ENCODE measurements at regions not wholly inside any gene's neighbourhood (a gene's known extent, or its start where the extent isn't known, plus 50 kb on each side); places are given as distances from the start of the nearest gene placed in this dataset.
"Not testable (repeated sequence)": the region's sequence is repeated elsewhere in the genome, so short reads cannot be mapped to it uniquely, and the experiment has no call there.

DNA sequence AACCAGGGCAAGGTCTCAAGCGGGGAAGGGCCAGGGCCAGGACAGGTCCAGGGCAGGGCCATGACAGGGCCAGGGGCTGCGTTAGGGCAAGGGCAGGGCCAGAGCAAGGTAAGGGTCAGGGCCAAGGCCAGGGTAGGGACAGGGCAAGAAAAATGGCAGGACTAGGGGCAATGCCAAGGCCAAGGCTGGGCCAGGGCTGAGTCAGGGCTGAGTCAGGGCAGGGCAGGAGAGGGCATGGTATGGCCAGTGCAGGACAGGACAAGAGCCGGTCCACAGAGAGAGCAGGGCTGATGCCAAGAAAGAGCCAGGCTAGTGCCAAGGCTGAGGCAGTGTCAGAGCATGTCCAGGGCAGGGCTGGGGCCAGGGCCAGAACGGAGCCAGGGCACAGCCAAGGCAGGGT, 542.5 kb downstream of the TP53TG3F start:
- TF ChIP-seq, protein P1, sequence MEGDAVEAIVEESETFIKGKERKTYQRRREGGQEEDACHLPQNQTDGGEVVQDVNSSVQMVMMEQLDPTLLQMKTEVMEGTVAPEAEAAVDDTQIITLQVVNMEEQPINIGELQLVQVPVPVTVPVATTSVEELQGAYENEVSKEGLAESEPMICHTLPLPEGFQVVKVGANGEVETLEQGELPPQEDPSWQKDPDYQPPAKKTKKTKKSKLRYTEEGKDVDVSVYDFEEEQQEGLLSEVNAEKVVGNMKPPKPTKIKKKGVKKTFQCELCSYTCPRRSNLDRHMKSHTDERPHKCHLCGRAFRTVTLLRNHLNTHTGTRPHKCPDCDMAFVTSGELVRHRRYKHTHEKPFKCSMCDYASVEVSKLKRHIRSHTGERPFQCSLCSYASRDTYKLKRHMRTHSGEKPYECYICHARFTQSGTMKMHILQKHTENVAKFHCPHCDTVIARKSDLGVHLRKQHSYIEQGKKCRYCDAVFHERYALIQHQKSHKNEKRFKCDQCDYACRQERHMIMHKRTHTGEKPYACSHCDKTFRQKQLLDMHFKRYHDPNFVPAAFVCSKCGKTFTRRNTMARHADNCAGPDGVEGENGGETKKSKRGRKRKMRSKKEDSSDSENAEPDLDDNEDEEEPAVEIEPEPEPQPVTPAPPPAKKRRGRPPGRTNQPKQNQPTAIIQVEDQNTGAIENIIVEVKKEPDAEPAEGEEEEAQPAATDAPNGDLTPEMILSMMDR (IDR thresholded peaks at IDR 0.05; ENCODE audit: low read depth, low read length) = not testable (repeated sequence)
- not testable (repeated sequence) for TF ChIP-seq POLR2A (IDR thresholded peaks at IDR 0.05; ENCODE audit: extremely low read depth, insufficient read length); MYC (IDR thresholded peaks at IDR 0.05; ENCODE audit: low read depth, low read length); MAX (IDR thresholded peaks at IDR 0.05; ENCODE audit: low read depth, low read length)
